ENCODE measurements at regions not wholly inside any gene's neighbourhood (a gene's known extent, or its start where the extent isn't known, plus 50 kb on each side); places are given as distances from the start of the nearest gene placed in this dataset.

DNA sequence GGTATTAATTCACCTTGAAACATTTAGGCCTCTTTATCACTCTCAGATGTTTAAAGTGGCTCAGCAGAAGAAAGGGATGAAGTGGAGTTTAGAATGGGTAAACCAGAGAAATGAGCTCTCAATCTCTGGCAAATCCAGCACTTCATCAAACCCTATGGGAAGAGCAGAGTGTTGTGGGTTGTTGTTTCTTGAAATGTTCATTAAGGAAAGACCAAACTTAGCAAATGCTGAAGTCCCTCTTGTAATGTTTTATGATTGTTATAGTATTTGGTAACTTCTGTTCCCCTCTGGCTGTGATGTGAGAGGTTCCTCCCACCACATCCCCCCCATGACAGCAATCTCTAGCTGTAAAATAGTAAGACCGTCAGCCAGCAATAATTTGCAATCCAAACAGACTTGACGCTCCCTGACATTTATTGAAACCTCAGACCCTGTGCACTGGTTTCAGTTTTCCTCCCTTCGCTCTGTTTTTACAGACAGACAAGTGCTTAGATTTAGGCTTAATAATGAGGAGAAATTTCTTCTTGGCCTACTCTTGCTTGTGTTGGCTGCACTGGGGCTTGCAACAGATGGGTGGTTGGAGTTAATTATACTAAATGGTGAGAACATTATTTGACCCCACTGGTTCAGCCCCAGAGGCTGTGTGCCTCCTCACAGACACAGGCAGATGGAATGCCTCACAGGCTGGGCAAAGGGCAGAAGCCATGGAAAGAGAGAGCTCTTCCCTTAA, 609.4 kb upstream of the SOX9 start:
- TF ChIP-seq REST (IDR thresholded peaks at IDR 0.05; ENCODE audit: insufficient replicate concordance, low read depth) (no peak), SPI1 (IDR thresholded peaks at IDR 0.05; ENCODE audit: borderline replicate concordance, low read depth) (no peak)
- TF ChIP-seq, protein P1, sequence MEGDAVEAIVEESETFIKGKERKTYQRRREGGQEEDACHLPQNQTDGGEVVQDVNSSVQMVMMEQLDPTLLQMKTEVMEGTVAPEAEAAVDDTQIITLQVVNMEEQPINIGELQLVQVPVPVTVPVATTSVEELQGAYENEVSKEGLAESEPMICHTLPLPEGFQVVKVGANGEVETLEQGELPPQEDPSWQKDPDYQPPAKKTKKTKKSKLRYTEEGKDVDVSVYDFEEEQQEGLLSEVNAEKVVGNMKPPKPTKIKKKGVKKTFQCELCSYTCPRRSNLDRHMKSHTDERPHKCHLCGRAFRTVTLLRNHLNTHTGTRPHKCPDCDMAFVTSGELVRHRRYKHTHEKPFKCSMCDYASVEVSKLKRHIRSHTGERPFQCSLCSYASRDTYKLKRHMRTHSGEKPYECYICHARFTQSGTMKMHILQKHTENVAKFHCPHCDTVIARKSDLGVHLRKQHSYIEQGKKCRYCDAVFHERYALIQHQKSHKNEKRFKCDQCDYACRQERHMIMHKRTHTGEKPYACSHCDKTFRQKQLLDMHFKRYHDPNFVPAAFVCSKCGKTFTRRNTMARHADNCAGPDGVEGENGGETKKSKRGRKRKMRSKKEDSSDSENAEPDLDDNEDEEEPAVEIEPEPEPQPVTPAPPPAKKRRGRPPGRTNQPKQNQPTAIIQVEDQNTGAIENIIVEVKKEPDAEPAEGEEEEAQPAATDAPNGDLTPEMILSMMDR (IDR thresholded peaks at IDR 0.05; ENCODE audit: insufficient read depth, low read length), result no peak

Data from HL-60 (cell line).